CD4-positive, alpha-beta T cell (primary cell): ENCODE measurements at regions not wholly inside any gene's neighbourhood (a gene's known extent, or its start where the extent isn't known, plus 50 kb on each side); places are given as distances from the start of the nearest gene placed in this dataset.

Experiments used
- ATAC-seq: fragments of 200-7000 bp; cut with Tn5 transposase; one replicate; pipeline ENCODE4 v1.10.0; 2022; ENCODE audit warnings: mild to moderate bottlenecking; ENCODE audit not compliant: poor library complexity
- CTCF ChIA-PET: fragments of 350-600 bp; sonication (Branson Sonifier 250); formaldehyde crosslinking; loops from one replicate; lab custom pipeline; 2021; ENCODE audit warnings: antibody characterized with exemption, inconsistent platforms; lab: Charles Lee
- POLR2A ChIA-PET: fragments of 350-600 bp; sonication (Branson Sonifier 250); formaldehyde crosslinking; loops from one replicate; lab custom pipeline; 2021; ENCODE audit warnings: antibody characterized with exemption, inconsistent platforms; lab: Charles Lee
- DNase-seq, 14 experiments: peaks; one replicate each; pipeline ENCODE4 v3.0.0-alpha.2; 2013 to 2020; ENCODE audit warnings: mixed read lengths in 2 of 14
- H3K27ac ChIP-seq, 2 donors: one replicate each; pipeline versions ENCODE4 v1.5.1 to v1.7.0; 2013; ENCODE audit warnings: low read length in 2 of 2, low read depth in 1 of 2, mild to moderate bottlenecking in 1 of 2
- H3K27me3 ChIP-seq, 2 experiments: 1 replicate in 1 of 2; 2 replicates in 1 of 2; pipeline versions ENCODE4 v1.6.1 to v1.7.0; 2013; ENCODE audit warnings: low read length in 2 of 2, control low read depth in 1 of 2, mild to moderate bottlenecking in 1 of 2, moderate library complexity in 1 of 2; ENCODE audit not compliant: insufficient read depth in 2 of 2, control insufficient read depth in 1 of 2
- H3K36me3 ChIP-seq: one replicate; pipeline ENCODE4 v1.6.1; 2013; ENCODE audit warnings: low read length, control low read depth; ENCODE audit not compliant: insufficient read depth
- H3K4me1 ChIP-seq: one replicate; pipeline ENCODE4 v1.6.1; 2013; ENCODE audit warnings: low read length, control low read depth; ENCODE audit not compliant: insufficient read depth
- H3K4me3 ChIP-seq: one replicate; pipeline ENCODE4 v1.5.1; 2013; ENCODE audit warnings: mild to moderate bottlenecking, low read length, moderate library complexity
- H3K9me3 ChIP-seq, 2 experiments: 1 replicate in 1 of 2; 2 replicates in 1 of 2; pipeline versions ENCODE4 v1.6.1 to v1.7.0; 2013; ENCODE audit warnings: low read length in 2 of 2, mild to moderate bottlenecking in 2 of 2, control low read depth in 1 of 2, moderate library complexity in 1 of 2; ENCODE audit not compliant: control insufficient read depth in 1 of 2, insufficient read depth in 1 of 2
- H3K27ac Mint-ChIP-seq: one replicate; pipeline ENCODE4 v1.8.0; 2020; ENCODE audit warnings: mixed read lengths
- H3K27me3 Mint-ChIP-seq: one replicate; pipeline ENCODE4 v1.8.0; 2021; ENCODE audit warnings: mixed read lengths
- H3K36me3 Mint-ChIP-seq: one replicate; pipeline ENCODE4 v1.8.0; 2021; ENCODE audit warnings: low read depth, mixed read lengths
- H3K4me1 Mint-ChIP-seq: one replicate; pipeline ENCODE4 v1.8.0; 2021; ENCODE audit warnings: low read depth, mixed read lengths
- H3K4me3 Mint-ChIP-seq: one replicate; pipeline ENCODE4 v1.8.0; 2020; ENCODE audit warnings: mild to moderate bottlenecking, mixed read lengths
- H3K9me3 Mint-ChIP-seq: one replicate; pipeline ENCODE4 v1.8.0; 2020; ENCODE audit warnings: mixed read lengths
- intact Hi-C, 2 experiments: fragments of 100-400 bp; cut with DNase I in 1 of 2; cut with micrococcal nuclease in 1 of 2; formaldehyde crosslinking; loops; one replicate each; pipeline versions ENCODE4 v1.15.1 to v1.9.0; 2023 to 2025; cut with DNase I, micrococcal nuclease
- TF ChIP-seq, protein P1 (sequence below): fragments of 200-600 bp; IDR thresholded peaks from one replicate; pipeline ENCODE4 v1.8.0; 2022; ENCODE audit warnings: antibody characterized with exemption, mild to moderate bottlenecking

DNA sequence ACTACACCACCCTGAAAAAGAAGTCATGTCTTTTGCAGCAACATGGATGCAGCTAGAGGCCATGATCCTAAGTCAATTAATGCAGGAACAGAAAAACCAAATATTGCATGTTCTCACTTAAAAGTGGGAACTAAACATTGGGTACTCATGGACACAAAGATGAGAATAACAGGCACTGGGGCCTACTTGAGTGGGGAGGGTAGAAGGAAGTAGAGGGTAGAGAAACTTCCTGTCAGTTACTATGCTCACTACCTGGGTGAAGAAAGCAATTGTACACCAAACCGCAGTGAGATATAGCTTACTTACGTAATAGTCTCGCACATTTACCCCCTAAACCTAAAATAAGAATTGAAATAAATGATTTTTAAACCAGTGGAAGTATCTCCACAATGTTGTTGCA, 480.5 kb upstream of the ARRDC4 start:
- H3K4me1 Mint-ChIP-seq, result no peaks in the 10 kb centered on the region
- no peak overlapping the region for H3K27ac ChIP-seq
- H3K27me3 ChIP-seq, result no peaks in the 10 kb centered on the region
- peaks cover 17% of the 10 kb centered on the region for H3K9me3 Mint-ChIP-seq
- no peak overlapping the region for H3K4me3 ChIP-seq
- no peak for ATAC-seq
- no peak overlapping the region for H3K27ac Mint-ChIP-seq
- no peaks in the 10 kb centered on the region for H3K27me3 Mint-ChIP-seq
- no peaks in the 10 kb centered on the region for H3K36me3 Mint-ChIP-seq
- no peaks in the 10 kb centered on the region for H3K36me3 ChIP-seq
- H3K9me3 ChIP-seq, result peaks cover 0 to 3% of the 10 kb centered on the region in 2 experiments
- no peak overlapping the region for H3K4me3 Mint-ChIP-seq
- intact Hi-C loops, result no loop called here
- TF ChIP-seq, protein P1, sequence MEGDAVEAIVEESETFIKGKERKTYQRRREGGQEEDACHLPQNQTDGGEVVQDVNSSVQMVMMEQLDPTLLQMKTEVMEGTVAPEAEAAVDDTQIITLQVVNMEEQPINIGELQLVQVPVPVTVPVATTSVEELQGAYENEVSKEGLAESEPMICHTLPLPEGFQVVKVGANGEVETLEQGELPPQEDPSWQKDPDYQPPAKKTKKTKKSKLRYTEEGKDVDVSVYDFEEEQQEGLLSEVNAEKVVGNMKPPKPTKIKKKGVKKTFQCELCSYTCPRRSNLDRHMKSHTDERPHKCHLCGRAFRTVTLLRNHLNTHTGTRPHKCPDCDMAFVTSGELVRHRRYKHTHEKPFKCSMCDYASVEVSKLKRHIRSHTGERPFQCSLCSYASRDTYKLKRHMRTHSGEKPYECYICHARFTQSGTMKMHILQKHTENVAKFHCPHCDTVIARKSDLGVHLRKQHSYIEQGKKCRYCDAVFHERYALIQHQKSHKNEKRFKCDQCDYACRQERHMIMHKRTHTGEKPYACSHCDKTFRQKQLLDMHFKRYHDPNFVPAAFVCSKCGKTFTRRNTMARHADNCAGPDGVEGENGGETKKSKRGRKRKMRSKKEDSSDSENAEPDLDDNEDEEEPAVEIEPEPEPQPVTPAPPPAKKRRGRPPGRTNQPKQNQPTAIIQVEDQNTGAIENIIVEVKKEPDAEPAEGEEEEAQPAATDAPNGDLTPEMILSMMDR, result no peak
- ChIA-PET CTCF (no interaction called here), POLR2A (no interaction called here)
- H3K4me1 ChIP-seq, result no peaks in the 10 kb centered on the region
- no peak for DNase-seq

DNA sequence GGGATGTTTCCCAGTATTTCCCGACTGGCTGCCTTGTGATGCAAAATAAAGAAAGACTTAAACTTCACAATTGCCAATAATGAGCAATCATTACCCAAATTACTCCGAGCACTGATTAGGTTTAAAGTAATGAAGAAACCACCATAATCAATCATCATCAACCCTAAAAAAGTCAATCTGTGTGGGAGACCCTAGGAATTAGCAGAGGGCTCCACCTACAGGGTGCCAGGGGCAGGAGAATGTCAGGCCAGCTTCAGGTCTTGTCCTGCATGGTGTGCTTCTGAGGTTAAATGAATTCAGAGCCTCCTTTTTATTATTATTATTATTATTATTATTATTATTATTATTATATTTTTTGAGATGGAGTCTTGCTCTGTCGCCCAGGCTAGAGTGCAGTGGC, 478.0 kb upstream of the ARRDC4 start:
- Histone ChIP-seq H3K27me3 (no peaks in the 10 kb centered on the region), H3K36me3 (no peaks in the 10 kb centered on the region), H3K4me3 (no peak overlapping the region), H3K4me1 (no peaks in the 10 kb centered on the region), H3K27ac (no peak overlapping the region), H3K9me3 (peaks cover 0 to 6% of the 10 kb centered on the region in 2 experiments)
- intact Hi-C loops, result no loop called here
- DNase-seq (no peak), ATAC-seq (no peak)
- Mint-ChIP-seq H3K4me3 (no peak overlapping the region), H3K36me3 (no peaks in the 10 kb centered on the region), H3K9me3 (peaks cover 13% of the 10 kb centered on the region), H3K27ac (no peak overlapping the region), H3K4me1 (no peaks in the 10 kb centered on the region), H3K27me3 (no peaks in the 10 kb centered on the region)
- CTCF ChIA-PET, result no interaction called here
- POLR2A ChIA-PET, result no interaction called here
- TF ChIP-seq, protein P1, result no peak

GRCh38 chr15:97483232-97483631, 477.3 kb upstream of the ARRDC4 start:
- ChIA-PET POLR2A (no interaction called here), CTCF (no interaction called here)
- peaks cover 0 to 6% of the 10 kb centered on the region in 2 experiments for H3K9me3 ChIP-seq
- no peak overlapping the region for H3K27ac ChIP-seq
- no peaks in the 10 kb centered on the region for H3K36me3 ChIP-seq
- Mint-ChIP-seq H3K4me3 (no peak overlapping the region), H3K27me3 (no peaks in the 10 kb centered on the region), H3K27ac (no peak overlapping the region), H3K36me3 (no peaks in the 10 kb centered on the region), H3K4me1 (no peaks in the 10 kb centered on the region), H3K9me3 (peaks cover 13% of the 10 kb centered on the region)
- TF ChIP-seq, protein P1, result no peak
- H3K4me1 ChIP-seq, result no peaks in the 10 kb centered on the region
- ATAC-seq (no peak), DNase-seq (no peak)
- intact Hi-C loops, result no loop called here
- H3K4me3 ChIP-seq, result no peak overlapping the region
- no peaks in the 10 kb centered on the region for H3K27me3 ChIP-seq
